T-helper 2 cell treated with Interferon-gamma antibody and Interleukin-4, amounts not matched to agents 5 μg/mL and 100 μg/mL, for 36 hours (primary cell): ENCODE measurements at regions not wholly inside any gene's neighbourhood (a gene's known extent, or its start where the extent isn't known, plus 50 kb on each side); places are given as distances from the start of the nearest gene placed in this dataset.
"Not testable (repeated sequence)": the region's sequence is repeated elsewhere in the genome, so short reads cannot be mapped to it uniquely, and the experiment has no call there.

ENCODE experiments used
- DNase-seq: peaks from one replicate; pipeline ENCODE4 v3.0.0; 2021; ENCODE audit warnings: low spot score
- H3K27ac Mint-ChIP-seq: one replicate; pipeline ENCODE4 v1.8.0; 2021; ENCODE audit warnings: mild to moderate bottlenecking, mixed read lengths
- H3K27me3 Mint-ChIP-seq: one replicate; pipeline ENCODE4 v1.8.0; 2021; ENCODE audit warnings: low read depth, mixed read lengths
- H3K36me3 Mint-ChIP-seq: one replicate; pipeline ENCODE4 v1.8.0; 2021; ENCODE audit warnings: low read depth, mixed read lengths
- H3K4me1 Mint-ChIP-seq: one replicate; pipeline ENCODE4 v1.8.0; 2021; ENCODE audit warnings: low read depth, mixed read lengths
- H3K4me3 Mint-ChIP-seq: one replicate; pipeline ENCODE4 v1.8.0; 2022; ENCODE audit warnings: mild to moderate bottlenecking, moderate library complexity, mixed read lengths
- H3K9me3 Mint-ChIP-seq: one replicate; pipeline ENCODE4 v1.8.0; 2021; ENCODE audit warnings: mixed read lengths

GRCh38 chr6:145141572-145141971 lies 593.7 kb downstream of the EPM2A start:
- Mint-ChIP-seq H3K36me3 (no peaks in the 10 kb centered on the region), H3K9me3 (no peaks in the 10 kb centered on the region), H3K4me3 (no peak overlapping the region), H3K27ac (no peak overlapping the region), H3K4me1 (no peaks in the 10 kb centered on the region), H3K27me3 (no peaks in the 10 kb centered on the region)
- no peak for DNase-seq

GRCh38 chr6:145142958-145143357 lies 592.4 kb downstream of the EPM2A start:
- no peak for DNase-seq
- Mint-ChIP-seq H3K9me3 (no peaks in the 10 kb centered on the region), H3K27me3 (no peaks in the 10 kb centered on the region), H3K36me3 (no peaks in the 10 kb centered on the region), H3K4me1 (no peaks in the 10 kb centered on the region), H3K4me3 (no peak overlapping the region), H3K27ac (no peak overlapping the region)

- no peaks in the 10 kb centered on the region for H3K36me3 Mint-ChIP-seq
- no peak overlapping the region for H3K4me3 Mint-ChIP-seq
- no peaks in the 10 kb centered on the region for H3K9me3 Mint-ChIP-seq
- H3K27me3 Mint-ChIP-seq, result no peaks in the 10 kb centered on the region
- DNase-seq, result no peak
- no peak overlapping the region for H3K27ac Mint-ChIP-seq
- no peaks in the 10 kb centered on the region for H3K4me1 Mint-ChIP-seq
Measured at GRCh38 chr6:145143379-145143778, 591.9 kb downstream of the EPM2A start.

GRCh38 chr6:145147559-145147958 lies 587.8 kb downstream of the EPM2A start:
- DNase-seq, result no peak
- no peak overlapping the region for H3K27ac Mint-ChIP-seq

GRCh38 chr6:145147981-145148749 lies 587.2 kb downstream of the EPM2A start:
- DNase-seq, result no peak
- H3K27me3 Mint-ChIP-seq, result peaks cover 4% of the 10 kb centered on the region
- H3K27ac Mint-ChIP-seq, result no peak overlapping the region
- H3K4me1 Mint-ChIP-seq, result no peaks in the 10 kb centered on the region
- H3K4me3 Mint-ChIP-seq, result no peak overlapping the region
- no peaks in the 10 kb centered on the region for H3K9me3 Mint-ChIP-seq
- no peaks in the 10 kb centered on the region for H3K36me3 Mint-ChIP-seq

More at GRCh38 chr6:145147559-145147958, 587.8 kb downstream of the EPM2A start:
- Mint-ChIP-seq H3K27me3 (peaks cover 4% of the 10 kb centered on the region), H3K36me3 (no peaks in the 10 kb centered on the region), H3K9me3 (no peaks in the 10 kb centered on the region), H3K4me1 (no peaks in the 10 kb centered on the region), H3K4me3 (no peak overlapping the region)

GRCh38 chr6:145148776-145149175 lies 586.5 kb downstream of the EPM2A start:
- no peak for DNase-seq
- Mint-ChIP-seq H3K27me3 (peaks cover 4% of the 10 kb centered on the region), H3K36me3 (no peaks in the 10 kb centered on the region), H3K4me1 (no peaks in the 10 kb centered on the region), H3K9me3 (no peaks in the 10 kb centered on the region), H3K4me3 (no peak overlapping the region), H3K27ac (no peak overlapping the region)

- H3K4me3 Mint-ChIP-seq, result no peak overlapping the region
- DNase-seq, result no peak
- no peaks in the 10 kb centered on the region for H3K4me1 Mint-ChIP-seq
- H3K9me3 Mint-ChIP-seq, result no peaks in the 10 kb centered on the region
- no peak overlapping the region for H3K27ac Mint-ChIP-seq
- H3K27me3 Mint-ChIP-seq, result peaks cover 4% of the 10 kb centered on the region
- no peaks in the 10 kb centered on the region for H3K36me3 Mint-ChIP-seq
Measured at GRCh38 chr6:145151624-145152023, 583.7 kb downstream of the EPM2A start.

- Mint-ChIP-seq H3K27ac (no peak overlapping the region), H3K9me3 (peaks cover 2% of the 10 kb centered on the region), H3K4me3 (no peak overlapping the region), H3K27me3 (peaks cover 4% of the 10 kb centered on the region), H3K36me3 (no peaks in the 10 kb centered on the region), H3K4me1 (no peaks in the 10 kb centered on the region)
- DNase-seq, result no peak
Measured at GRCh38 chr6:145153495-145153894, 581.8 kb downstream of the EPM2A start.

- Mint-ChIP-seq H3K36me3 (no peaks in the 10 kb centered on the region), H3K4me1 (no peaks in the 10 kb centered on the region), H3K27ac (no peak overlapping the region), H3K9me3 (peaks cover 7% of the 10 kb centered on the region), H3K4me3 (no peak overlapping the region), H3K27me3 (peaks cover under 1% of the 10 kb centered on the region)
- no peak for DNase-seq
Measured at GRCh38 chr6:145155411-145155810, 579.9 kb downstream of the EPM2A start.

GRCh38 chr6:145155873-145156782 lies 579.2 kb downstream of the EPM2A start:
- Mint-ChIP-seq H3K27ac (no peak overlapping the region), H3K27me3 (no peaks in the 10 kb centered on the region), H3K36me3 (no peaks in the 10 kb centered on the region), H3K4me3 (no peak overlapping the region), H3K4me1 (no peaks in the 10 kb centered on the region), H3K9me3 (peaks cover 7% of the 10 kb centered on the region)
- DNase-seq, result no peak

GRCh38 chr6:145158636-145159035 lies 576.7 kb downstream of the EPM2A start:
- H3K9me3 Mint-ChIP-seq, DNase-seq, H3K4me3 Mint-ChIP-seq, H3K36me3 Mint-ChIP-seq, H3K27ac Mint-ChIP-seq, H3K4me1 Mint-ChIP-seq, H3K27me3 Mint-ChIP-seq: not testable (repeated sequence)

GRCh38 chr6:145159921-145160320 lies 575.4 kb downstream of the EPM2A start:
- Mint-ChIP-seq H3K27ac (no peak overlapping the region), H3K9me3 (peaks cover 7% of the 10 kb centered on the region), H3K4me3 (no peak overlapping the region)

GRCh38 chr6:145161501-145161900 lies 573.8 kb downstream of the EPM2A start:
- no peak for DNase-seq
- H3K4me3 Mint-ChIP-seq, result no peak overlapping the region

More at GRCh38 chr6:145159921-145160320, 575.4 kb downstream of the EPM2A start:
- Mint-ChIP-seq H3K27me3 (no peaks in the 10 kb centered on the region), H3K4me1 (no peaks in the 10 kb centered on the region), H3K36me3 (no peaks in the 10 kb centered on the region)
- no peak for DNase-seq

GRCh38 chr6:145169726-145170224 lies 565.5 kb downstream of the EPM2A start:
- DNase-seq, result no peak
- Mint-ChIP-seq H3K4me3 (no peak overlapping the region), H3K27me3 (no peaks in the 10 kb centered on the region), H3K4me1 (no peaks in the 10 kb centered on the region), H3K36me3 (no peaks in the 10 kb centered on the region), H3K9me3 (no peaks in the 10 kb centered on the region), H3K27ac (no peak overlapping the region)

More at GRCh38 chr6:145161501-145161900, 573.8 kb downstream of the EPM2A start:
- no peaks in the 10 kb centered on the region for H3K4me1 Mint-ChIP-seq
- H3K27me3 Mint-ChIP-seq, result no peaks in the 10 kb centered on the region
- H3K9me3 Mint-ChIP-seq, result peaks cover 7% of the 10 kb centered on the region
- no peak overlapping the region for H3K27ac Mint-ChIP-seq
- H3K36me3 Mint-ChIP-seq, result no peaks in the 10 kb centered on the region
